Adipocyte (in vitro differentiated cells): ENCODE measurements at regions not wholly inside any gene's neighbourhood (a gene's known extent, or its start where the extent isn't known, plus 50 kb on each side); places are given as distances from the start of the nearest gene placed in this dataset.

Experiments
- DNase-seq: peaks from one replicate; pipeline ENCODE4 v3.0.0-alpha.2; 2015; ENCODE audit warnings: low read depth
- H3K27me3 ChIP-seq: replicated peaks from 2 replicates; pipeline ENCODE4 v1.7.0; 2013; ENCODE audit warnings: mild to moderate bottlenecking, low read length, moderate library complexity; ENCODE audit not compliant: control insufficient read depth, insufficient read depth
- H3K36me3 ChIP-seq: 2 replicates; pipeline ENCODE4 v1.7.0; 2013; ENCODE audit warnings: low read length, mild to moderate bottlenecking, moderate library complexity; ENCODE audit not compliant: control insufficient read depth, insufficient read depth, severe bottlenecking
- H3K4me1 ChIP-seq: 2 replicates; pipeline ENCODE4 v1.7.0; 2013; ENCODE audit warnings: mild to moderate bottlenecking, low read length, moderate library complexity; ENCODE audit not compliant: control insufficient read depth, insufficient read depth
- H3K4me3 ChIP-seq: 2 replicates; pipeline ENCODE4 v1.7.0; 2013; ENCODE audit warnings: mild to moderate bottlenecking, low read length, moderate library complexity
- H3K9ac ChIP-seq: 2 replicates; pipeline ENCODE4 v1.7.0; 2013; ENCODE audit warnings: mild to moderate bottlenecking, low read length, moderate library complexity
- H3K9me3 ChIP-seq: 2 replicates; pipeline ENCODE4 v1.7.0; 2013; ENCODE audit warnings: mild to moderate bottlenecking, low read length, moderate library complexity; ENCODE audit not compliant: control insufficient read depth

DNA sequence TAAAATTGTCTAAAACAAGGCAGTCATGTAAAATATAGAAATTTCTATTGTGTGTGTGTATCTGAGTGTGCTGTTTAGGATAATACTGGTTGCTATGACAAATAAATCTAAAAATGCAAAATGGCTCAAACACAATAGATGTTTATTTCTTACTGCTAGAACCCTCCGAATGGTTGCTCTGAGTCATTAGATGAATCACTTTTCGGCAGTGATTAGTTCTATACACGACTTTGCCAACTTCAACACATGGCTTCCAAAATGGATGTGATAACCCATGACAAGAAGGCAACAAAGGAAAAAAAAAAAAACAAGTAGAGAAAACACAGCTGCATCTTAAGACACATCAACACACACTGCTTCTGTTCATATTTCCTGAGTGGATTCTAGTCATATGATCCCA lies 729.2 kb downstream of the AACS start:
- Histone ChIP-seq H3K27me3 (no peaks in the 10 kb centered on the region), H3K4me1 (no peaks in the 10 kb centered on the region), H3K36me3 (no peaks in the 10 kb centered on the region), H3K4me3 (no peak overlapping the region), H3K9ac (no peak overlapping the region), H3K9me3 (peaks cover 6% of the 10 kb centered on the region)
- no peak for DNase-seq

DNA sequence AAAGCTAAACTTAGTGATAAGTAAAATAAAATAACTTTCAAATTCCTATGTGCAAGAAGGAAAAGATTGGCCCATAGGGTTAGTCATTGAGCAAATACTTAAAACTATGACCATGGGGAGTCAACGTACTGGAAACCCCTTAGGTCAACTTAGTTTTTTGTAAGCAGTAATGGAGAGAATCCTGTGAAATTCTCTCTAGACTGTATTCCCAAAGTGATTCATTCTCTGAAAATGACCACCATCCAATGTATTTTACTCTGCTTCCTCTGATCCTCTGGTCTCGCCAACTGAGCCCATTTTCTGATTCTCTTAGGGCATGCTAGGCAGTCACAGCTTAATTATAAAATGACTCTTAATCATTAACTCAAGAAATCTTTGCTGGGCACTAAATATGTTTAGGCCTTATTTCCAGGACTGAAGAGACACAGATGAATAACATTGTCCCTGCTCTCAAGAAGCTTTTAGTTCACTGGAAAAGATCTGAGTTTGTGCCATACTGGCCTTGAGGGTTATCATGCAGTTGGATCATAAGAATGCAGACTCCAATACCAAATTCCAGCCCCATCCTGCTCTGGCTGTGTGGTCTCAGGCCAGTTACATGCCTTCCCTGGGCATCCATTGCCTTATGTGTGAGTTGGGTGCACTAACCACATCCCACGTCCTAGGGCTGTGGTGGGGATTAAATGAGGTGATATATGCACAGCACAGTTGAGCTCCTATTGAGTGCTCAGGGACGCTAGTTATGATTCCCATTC lies 732.4 kb downstream of the AACS start:
- Histone ChIP-seq H3K36me3 (no peaks in the 10 kb centered on the region), H3K4me1 (no peaks in the 10 kb centered on the region), H3K9ac (no peak overlapping the region), H3K27me3 (no peaks in the 10 kb centered on the region), H3K4me3 (no peak overlapping the region), H3K9me3 (no peaks in the 10 kb centered on the region)
- peak; percentile 24 for DNase-seq

DNA sequence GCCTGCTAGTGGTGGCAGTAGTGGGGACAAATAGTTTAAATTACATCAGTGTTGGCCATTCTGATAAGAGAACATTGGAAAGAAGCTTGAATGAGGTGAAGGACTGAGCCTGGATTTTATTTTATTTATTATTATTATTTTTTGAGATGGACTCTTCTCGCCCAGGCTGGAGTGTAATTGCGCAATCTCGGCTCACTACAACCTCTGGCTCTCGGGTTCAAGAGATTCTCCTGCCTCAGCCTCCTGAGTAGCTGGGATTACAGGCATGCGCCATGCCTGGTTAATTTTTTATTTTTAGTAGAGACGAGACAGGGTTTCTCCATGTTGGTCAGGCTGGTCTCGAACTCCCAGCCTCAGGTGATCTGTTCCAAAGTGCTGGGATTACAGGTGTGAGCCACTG lies 739.4 kb downstream of the AACS start:
- Histone ChIP-seq H3K4me1 (no peaks in the 10 kb centered on the region), H3K9ac (no peak overlapping the region), H3K4me3 (no peak overlapping the region), H3K36me3 (no peaks in the 10 kb centered on the region), H3K27me3 (no peaks in the 10 kb centered on the region), H3K9me3 (no peaks in the 10 kb centered on the region)
- DNase-seq: no peak

DNA sequence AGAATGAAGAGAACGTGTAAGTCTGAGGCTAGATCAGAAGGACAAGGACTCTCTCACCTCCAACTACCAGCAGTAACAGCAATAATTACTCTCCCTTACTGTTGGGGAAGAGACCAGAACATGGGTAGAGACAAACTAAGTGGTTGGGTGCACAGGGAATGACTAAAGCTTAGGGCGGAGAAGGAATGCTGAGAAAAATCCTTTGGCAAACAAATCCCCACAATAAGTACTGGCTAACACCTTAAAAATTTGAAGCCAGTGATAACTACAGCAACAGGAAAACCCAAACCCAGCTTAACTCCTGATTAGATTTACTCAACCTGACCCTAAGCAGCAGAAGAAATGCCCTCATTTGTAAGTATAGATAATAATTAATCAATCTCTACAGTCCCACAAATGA lies 759.0 kb downstream of the AACS start:
- H3K4me1 ChIP-seq: no peaks in the 10 kb centered on the region
- H3K9ac ChIP-seq: no peak overlapping the region
- H3K4me3 ChIP-seq: no peak overlapping the region
- H3K27me3 ChIP-seq: no peaks in the 10 kb centered on the region
- peaks cover 13% of the 10 kb centered on the region for H3K9me3 ChIP-seq
- no peaks in the 10 kb centered on the region for H3K36me3 ChIP-seq
- DNase-seq: no peak

DNA sequence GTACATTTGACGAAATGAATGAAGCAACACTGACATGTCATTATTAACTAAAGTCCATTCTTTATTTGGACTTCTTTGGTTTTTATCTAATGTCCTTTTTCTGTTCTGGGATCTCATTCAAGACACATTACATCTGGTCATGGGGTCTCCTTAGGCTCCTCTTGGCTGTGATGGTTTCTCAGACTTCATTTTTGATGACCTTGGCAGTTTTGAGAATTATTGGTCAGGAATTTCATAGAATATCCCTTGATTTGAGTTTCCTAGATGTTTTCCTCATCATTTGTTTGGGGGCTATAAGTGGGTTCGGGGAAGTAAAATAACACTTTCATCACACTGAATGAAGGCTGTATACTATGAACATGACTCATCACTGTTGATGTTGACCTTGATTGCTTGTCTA lies 770.6 kb downstream of the AACS start:
- no peak for DNase-seq
- H3K9me3 ChIP-seq: no peaks in the 10 kb centered on the region
- no peak overlapping the region for H3K4me3 ChIP-seq
- H3K9ac ChIP-seq: no peak overlapping the region
- no peaks in the 10 kb centered on the region for H3K36me3 ChIP-seq
- H3K27me3 ChIP-seq: no peaks in the 10 kb centered on the region
- H3K4me1 ChIP-seq: no peaks in the 10 kb centered on the region

DNA sequence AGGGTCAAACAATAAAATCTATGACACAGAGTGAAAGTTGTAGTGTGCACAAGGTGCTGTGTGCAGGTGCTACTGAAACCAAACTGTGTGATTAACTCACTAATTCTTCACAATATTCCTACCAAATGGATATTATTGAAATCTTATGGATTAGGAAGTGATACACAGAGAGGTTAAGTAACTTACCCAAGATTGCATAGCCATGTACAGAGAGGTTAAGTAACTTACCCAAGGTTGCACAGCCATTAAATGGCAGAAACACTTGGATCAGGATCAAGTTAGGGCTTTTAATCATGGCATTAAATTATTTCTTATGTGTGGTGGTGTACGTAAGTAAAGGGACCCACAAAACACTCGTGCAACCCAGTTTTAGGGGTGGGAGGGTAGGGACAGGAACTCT lies 771.4 kb downstream of the AACS start:
- Histone ChIP-seq H3K27me3 (no peaks in the 10 kb centered on the region), H3K9ac (no peak overlapping the region), H3K9me3 (no peaks in the 10 kb centered on the region), H3K4me3 (no peak overlapping the region), H3K4me1 (no peaks in the 10 kb centered on the region), H3K36me3 (no peaks in the 10 kb centered on the region)
- DNase-seq: no peak

DNA sequence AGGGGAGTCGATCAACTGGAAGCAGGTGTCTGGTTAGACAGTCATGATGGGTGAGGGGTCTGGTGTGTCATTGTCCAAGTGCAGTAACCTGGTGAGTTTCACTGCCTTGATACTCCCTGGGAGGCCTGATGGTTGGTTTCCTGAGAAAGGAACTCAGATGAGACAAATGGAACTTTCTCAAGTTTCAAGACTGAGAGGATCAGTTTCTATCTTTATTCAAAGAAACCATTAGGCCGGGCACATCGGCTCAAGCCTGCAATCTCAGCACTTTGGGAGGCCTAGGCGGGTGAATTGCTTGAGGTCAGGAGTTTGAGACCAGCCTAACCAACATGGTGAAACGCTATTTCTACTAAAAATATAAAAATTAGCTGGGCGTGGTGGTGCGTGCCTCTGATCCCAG lies 776.1 kb downstream of the AACS start:
- no peaks in the 10 kb centered on the region for H3K4me1 ChIP-seq
- H3K4me3 ChIP-seq: no peak overlapping the region
- H3K27me3 ChIP-seq: no peaks in the 10 kb centered on the region
- peaks cover 4% of the 10 kb centered on the region for H3K9me3 ChIP-seq
- no peak for DNase-seq
- no peaks in the 10 kb centered on the region for H3K36me3 ChIP-seq
- H3K9ac ChIP-seq: no peak overlapping the region

DNA sequence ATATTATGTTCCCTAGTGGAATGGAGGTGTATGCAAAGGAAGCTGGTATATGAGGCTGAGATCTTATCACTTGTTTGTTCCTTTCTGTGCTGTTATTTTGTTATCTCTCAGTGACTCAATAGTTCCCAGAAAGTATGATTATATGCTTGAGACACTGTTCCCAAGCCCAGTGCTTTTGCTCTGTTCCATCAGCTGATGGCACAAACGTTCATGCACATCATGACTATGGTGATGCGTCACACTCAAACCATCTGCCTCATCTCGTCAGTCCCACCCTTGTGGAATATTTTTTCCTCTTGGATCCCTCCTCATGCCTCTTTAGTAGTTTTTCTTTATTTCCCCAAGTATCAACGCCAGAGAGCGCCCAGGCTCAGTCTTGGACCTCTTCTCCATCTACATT lies 786.9 kb downstream of the AACS start:
- Histone ChIP-seq H3K4me3 (no peak overlapping the region), H3K9ac (no peak overlapping the region), H3K9me3 (no peaks in the 10 kb centered on the region), H3K36me3 (no peaks in the 10 kb centered on the region), H3K4me1 (no peaks in the 10 kb centered on the region), H3K27me3 (no peaks in the 10 kb centered on the region)
- no peak for DNase-seq

DNA sequence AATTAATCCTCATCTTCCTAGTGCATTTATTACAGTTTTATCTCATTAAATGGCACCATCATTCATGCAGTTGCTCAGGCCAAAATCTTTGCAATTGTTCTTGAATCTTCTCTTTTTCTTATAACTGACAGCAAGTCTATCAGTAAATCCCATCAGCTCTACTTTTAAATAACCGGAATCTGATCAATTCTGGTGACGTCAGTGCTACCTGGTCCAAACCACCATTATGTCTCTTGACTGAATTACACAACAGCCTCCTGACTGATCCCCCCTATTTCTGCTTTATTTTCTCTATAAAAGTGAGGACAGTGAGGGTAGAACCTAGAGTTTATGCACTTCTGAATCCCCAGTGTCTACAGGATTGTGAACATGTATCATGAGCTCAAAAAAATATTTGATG lies 787.4 kb downstream of the AACS start:
- no peak for DNase-seq

DNA sequence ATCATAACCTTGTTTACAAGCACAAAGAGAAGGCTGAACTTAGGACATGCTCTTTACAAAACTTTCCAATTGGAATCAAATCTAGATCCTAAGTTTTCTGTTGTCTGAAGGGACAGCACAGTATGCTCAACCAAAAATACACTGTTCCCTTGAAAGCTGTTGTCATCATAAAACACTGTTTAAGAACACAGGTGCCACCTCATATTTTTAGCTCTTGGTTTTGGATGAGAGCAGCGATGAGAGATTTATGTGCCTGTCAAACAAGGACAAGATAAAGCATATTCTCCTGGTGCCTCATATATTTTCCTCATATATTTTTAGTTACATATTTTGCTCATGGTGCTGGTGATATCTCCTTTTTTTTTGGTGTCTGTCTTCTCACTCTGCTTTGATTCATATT lies 788.4 kb downstream of the AACS start:
- DNase-seq: no peak
- H3K36me3 ChIP-seq: no peaks in the 10 kb centered on the region
- no peaks in the 10 kb centered on the region for H3K9me3 ChIP-seq
- no peaks in the 10 kb centered on the region for H3K27me3 ChIP-seq
- H3K4me1 ChIP-seq: no peaks in the 10 kb centered on the region
- no peak overlapping the region for H3K9ac ChIP-seq
- no peak overlapping the region for H3K4me3 ChIP-seq

More for the DNA sequence above, 787.4 kb downstream of the AACS start:
- H3K9me3 ChIP-seq: no peaks in the 10 kb centered on the region
- no peaks in the 10 kb centered on the region for H3K36me3 ChIP-seq
- H3K27me3 ChIP-seq: no peaks in the 10 kb centered on the region
- H3K9ac ChIP-seq: no peak overlapping the region
- H3K4me3 ChIP-seq: no peak overlapping the region
- no peaks in the 10 kb centered on the region for H3K4me1 ChIP-seq

DNA sequence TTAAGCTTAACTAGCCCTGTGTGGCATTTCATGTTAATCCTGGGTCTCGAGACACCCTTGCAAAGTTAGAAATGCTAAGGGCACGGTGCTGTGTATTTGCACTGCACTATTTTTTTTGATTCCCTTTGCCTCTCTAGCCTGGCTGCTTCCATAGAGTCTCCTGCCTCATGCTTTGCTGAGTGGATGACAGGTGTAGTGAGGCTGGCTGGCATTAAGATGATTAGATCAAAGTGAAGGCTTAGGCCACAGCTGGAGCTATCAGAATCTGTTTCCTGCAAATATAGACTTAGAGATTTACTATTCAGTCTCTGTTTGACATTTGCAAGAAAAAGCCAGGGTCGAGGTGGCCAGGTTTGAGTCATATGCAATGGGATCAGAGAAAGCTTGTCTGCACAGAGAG lies 791.1 kb downstream of the AACS start:
- Histone ChIP-seq H3K4me3 (no peak overlapping the region), H3K36me3 (no peaks in the 10 kb centered on the region), H3K9me3 (peaks cover 3% of the 10 kb centered on the region), H3K9ac (no peak overlapping the region), H3K4me1 (no peaks in the 10 kb centered on the region), H3K27me3 (no peaks in the 10 kb centered on the region)
- no peak for DNase-seq

DNA sequence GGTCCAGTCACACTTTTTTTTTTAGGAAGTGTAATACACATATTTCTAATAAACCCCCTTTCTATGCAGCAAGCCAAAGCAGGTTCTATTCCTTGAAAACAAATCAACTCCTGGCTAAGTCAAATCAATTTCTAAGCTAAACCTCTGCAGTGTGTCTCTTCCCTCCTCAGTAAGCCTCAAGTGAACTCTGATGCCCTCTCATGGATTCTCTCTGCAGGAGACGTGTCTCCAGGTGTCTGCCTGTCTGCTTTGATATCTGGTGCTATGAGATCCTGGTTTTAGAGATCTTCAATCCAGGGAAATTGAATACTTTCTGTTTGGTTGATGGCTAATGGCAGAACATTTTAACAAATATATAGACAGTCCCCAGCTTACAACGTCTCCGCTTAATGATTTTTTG lies 791.7 kb downstream of the AACS start:
- Histone ChIP-seq H3K4me3 (no peak overlapping the region), H3K4me1 (no peaks in the 10 kb centered on the region), H3K27me3 (no peaks in the 10 kb centered on the region), H3K9me3 (peaks cover 3% of the 10 kb centered on the region), H3K36me3 (no peaks in the 10 kb centered on the region), H3K9ac (no peak overlapping the region)
- DNase-seq: no peak
